CD4-positive, alpha-beta T cell (primary cell): ENCODE measurements at regions not wholly inside any gene's neighbourhood (a gene's known extent, or its start where the extent isn't known, plus 50 kb on each side); places are given as distances from the start of the nearest gene placed in this dataset.

Experiments
- ATAC-seq: fragments of 200-7000 bp; cut with Tn5 transposase; one replicate; pipeline ENCODE4 v1.10.0; 2022; ENCODE audit warnings: mild to moderate bottlenecking; ENCODE audit not compliant: poor library complexity
- CTCF ChIA-PET: fragments of 350-600 bp; sonication (Branson Sonifier 250); formaldehyde crosslinking; loops from one replicate; lab custom pipeline; 2021; ENCODE audit warnings: antibody characterized with exemption, inconsistent platforms; lab: Charles Lee
- POLR2A ChIA-PET: fragments of 350-600 bp; sonication (Branson Sonifier 250); formaldehyde crosslinking; loops from one replicate; lab custom pipeline; 2021; ENCODE audit warnings: antibody characterized with exemption, inconsistent platforms; lab: Charles Lee
- DNase-seq, 14 experiments: peaks; one replicate each; pipeline ENCODE4 v3.0.0-alpha.2; 2013 to 2020; ENCODE audit warnings: mixed read lengths in 2 of 14
- H3K27ac ChIP-seq, 2 donors: one replicate each; pipeline versions ENCODE4 v1.5.1 to v1.7.0; 2013; ENCODE audit warnings: low read length in 2 of 2, low read depth in 1 of 2, mild to moderate bottlenecking in 1 of 2
- H3K27me3 ChIP-seq, 2 experiments: 1 replicate in 1 of 2; 2 replicates in 1 of 2; pipeline versions ENCODE4 v1.6.1 to v1.7.0; 2013; ENCODE audit warnings: low read length in 2 of 2, control low read depth in 1 of 2, mild to moderate bottlenecking in 1 of 2, moderate library complexity in 1 of 2; ENCODE audit not compliant: insufficient read depth in 2 of 2, control insufficient read depth in 1 of 2
- H3K36me3 ChIP-seq: one replicate; pipeline ENCODE4 v1.6.1; 2013; ENCODE audit warnings: low read length, control low read depth; ENCODE audit not compliant: insufficient read depth
- H3K4me1 ChIP-seq: one replicate; pipeline ENCODE4 v1.6.1; 2013; ENCODE audit warnings: low read length, control low read depth; ENCODE audit not compliant: insufficient read depth
- H3K4me3 ChIP-seq: one replicate; pipeline ENCODE4 v1.5.1; 2013; ENCODE audit warnings: mild to moderate bottlenecking, low read length, moderate library complexity
- H3K9me3 ChIP-seq, 2 experiments: 1 replicate in 1 of 2; 2 replicates in 1 of 2; pipeline versions ENCODE4 v1.6.1 to v1.7.0; 2013; ENCODE audit warnings: low read length in 2 of 2, mild to moderate bottlenecking in 2 of 2, control low read depth in 1 of 2, moderate library complexity in 1 of 2; ENCODE audit not compliant: control insufficient read depth in 1 of 2, insufficient read depth in 1 of 2
- H3K27ac Mint-ChIP-seq: one replicate; pipeline ENCODE4 v1.8.0; 2020; ENCODE audit warnings: mixed read lengths
- H3K27me3 Mint-ChIP-seq: one replicate; pipeline ENCODE4 v1.8.0; 2021; ENCODE audit warnings: mixed read lengths
- H3K36me3 Mint-ChIP-seq: one replicate; pipeline ENCODE4 v1.8.0; 2021; ENCODE audit warnings: low read depth, mixed read lengths
- H3K4me1 Mint-ChIP-seq: one replicate; pipeline ENCODE4 v1.8.0; 2021; ENCODE audit warnings: low read depth, mixed read lengths
- H3K4me3 Mint-ChIP-seq: one replicate; pipeline ENCODE4 v1.8.0; 2020; ENCODE audit warnings: mild to moderate bottlenecking, mixed read lengths
- H3K9me3 Mint-ChIP-seq: one replicate; pipeline ENCODE4 v1.8.0; 2020; ENCODE audit warnings: mixed read lengths
- CTCF ChIP-seq: fragments of 200-600 bp; IDR thresholded peaks from one replicate; pipeline ENCODE4 v1.8.0; 2022; ENCODE audit warnings: antibody characterized with exemption, mild to moderate bottlenecking
- intact Hi-C, 2 experiments: fragments of 100-400 bp; cut with DNase I in 1 of 2; cut with micrococcal nuclease in 1 of 2; formaldehyde crosslinking; loops; one replicate each; pipeline versions ENCODE4 v1.15.1 to v1.9.0; 2023 to 2025; cut with DNase I, micrococcal nuclease

DNA sequence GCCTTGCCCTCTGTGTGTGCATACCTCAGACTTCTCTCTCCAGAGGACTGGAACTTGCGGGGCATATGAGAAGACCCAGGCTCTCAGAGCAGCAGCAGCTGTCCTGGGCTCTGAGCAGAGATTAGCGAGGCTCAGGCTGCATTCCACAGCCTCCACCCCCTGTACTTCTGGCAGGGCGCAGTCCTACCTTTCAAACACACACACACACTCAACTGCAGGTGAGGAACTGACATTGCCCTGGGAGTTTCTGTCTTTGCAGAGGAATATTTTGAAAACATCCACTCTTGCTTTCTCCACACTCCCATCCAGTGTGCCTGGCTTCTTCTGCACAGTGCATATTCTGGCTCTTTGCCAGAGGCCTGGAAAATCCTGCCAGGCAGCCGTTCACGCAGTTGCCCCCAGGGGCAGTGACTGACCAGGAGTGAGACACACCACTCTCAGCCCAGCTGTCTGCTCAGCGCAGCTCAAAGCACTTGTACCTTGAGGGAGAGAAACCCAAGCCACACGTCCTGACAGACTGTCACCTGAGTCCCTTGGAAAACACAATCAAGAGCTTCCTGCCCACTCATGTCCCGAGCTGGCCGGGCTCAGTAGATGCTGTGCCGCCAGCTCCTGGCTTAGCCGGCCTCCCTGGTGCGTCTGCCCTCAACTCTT lies 460.8 kb downstream of the RNF144A start:
- Mint-ChIP-seq H3K36me3 (no peaks in the 10 kb centered on the region), H3K27me3 (no peaks in the 10 kb centered on the region), H3K27ac (no peak overlapping the region), H3K9me3 (peaks cover 2% of the 10 kb centered on the region), H3K4me1 (no peaks in the 10 kb centered on the region), H3K4me3 (no peak overlapping the region)
- Histone ChIP-seq H3K4me1 (no peaks in the 10 kb centered on the region), H3K27ac (no peak overlapping the region), H3K36me3 (no peaks in the 10 kb centered on the region), H3K27me3 (peaks cover 0 to 4% of the 10 kb centered on the region in 2 experiments), H3K4me3 (no peak overlapping the region), H3K9me3 (no peaks in the 10 kb centered on the region)
- DNase-seq (no peak), ATAC-seq (no peak)
- intact Hi-C loops: no loop called here
- no peak for TF ChIP-seq CTCF
- ChIA-PET POLR2A (no interaction called here), CTCF (no interaction called here)

DNA sequence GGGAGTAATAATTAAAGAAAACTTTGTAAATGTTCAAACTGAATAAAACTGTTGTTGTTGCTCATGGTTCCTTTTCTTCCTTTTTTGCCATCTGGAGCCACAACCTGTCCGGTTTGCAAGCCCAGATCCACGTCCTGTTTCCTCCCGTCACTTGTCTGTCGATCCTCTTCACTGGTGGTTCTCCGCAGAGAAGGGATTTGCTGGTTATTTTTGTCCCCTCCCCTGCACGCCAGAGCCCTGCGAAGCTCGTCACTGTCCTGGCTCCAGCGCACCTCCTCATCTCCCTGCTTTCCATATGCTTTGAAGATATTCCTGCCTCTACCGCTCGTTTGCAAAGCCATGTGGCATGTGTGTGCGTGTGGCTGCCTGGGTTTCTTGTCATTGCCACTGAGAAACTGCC lies 461.4 kb downstream of the RNF144A start:
- DNase-seq (no peak), ATAC-seq (no peak)
- no peaks in the 10 kb centered on the region for H3K4me1 Mint-ChIP-seq
- no peak overlapping the region for H3K4me3 Mint-ChIP-seq
- no peaks in the 10 kb centered on the region for H3K36me3 ChIP-seq
- peaks cover 0 to 4% of the 10 kb centered on the region in 2 experiments for H3K27me3 ChIP-seq
- ChIA-PET CTCF (no interaction called here), POLR2A (no interaction called here)
- no peak overlapping the region for H3K27ac Mint-ChIP-seq
- H3K4me1 ChIP-seq: no peaks in the 10 kb centered on the region
- no peaks in the 10 kb centered on the region for H3K36me3 Mint-ChIP-seq
- TF ChIP-seq CTCF: no peak
- H3K27me3 Mint-ChIP-seq: no peaks in the 10 kb centered on the region
- H3K9me3 ChIP-seq: no peaks in the 10 kb centered on the region
- intact Hi-C loops: no loop called here
- peaks cover 2% of the 10 kb centered on the region for H3K9me3 Mint-ChIP-seq
- H3K4me3 ChIP-seq: no peak overlapping the region
- no peak overlapping the region for H3K27ac ChIP-seq

DNA sequence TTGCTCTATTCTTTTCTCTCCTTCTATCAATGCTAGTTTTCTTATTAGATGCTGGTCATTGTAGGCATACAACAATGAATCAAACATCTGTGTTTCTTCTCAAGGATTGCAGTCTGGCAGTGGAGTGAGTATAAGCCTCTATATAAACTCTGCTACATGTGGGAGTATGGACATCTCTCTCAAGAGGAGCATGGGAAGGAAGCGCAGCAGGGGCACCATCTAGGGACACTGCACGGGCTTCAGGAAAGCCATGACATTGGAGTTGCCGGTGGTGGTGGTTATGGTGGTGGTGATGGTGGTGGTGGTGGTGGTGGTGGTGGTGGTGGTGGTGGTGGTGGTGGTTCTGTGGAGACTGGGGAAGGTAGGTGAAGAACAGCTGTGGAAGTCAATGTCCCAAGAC lies 462.6 kb downstream of the RNF144A start:
- Histone ChIP-seq H3K27ac (no peak overlapping the region), H3K4me1 (no peaks in the 10 kb centered on the region), H3K4me3 (no peak overlapping the region), H3K36me3 (no peaks in the 10 kb centered on the region), H3K9me3 (no peaks in the 10 kb centered on the region), H3K27me3 (peaks cover 0 to 4% of the 10 kb centered on the region in 2 experiments)
- Mint-ChIP-seq H3K27ac (no peak overlapping the region), H3K9me3 (peaks cover 2% of the 10 kb centered on the region), H3K27me3 (no peaks in the 10 kb centered on the region), H3K4me1 (no peaks in the 10 kb centered on the region), H3K4me3 (no peak overlapping the region), H3K36me3 (no peaks in the 10 kb centered on the region)
- intact Hi-C loops: no loop called here
- ATAC-seq: no peak
- ChIA-PET POLR2A (no interaction called here), CTCF (no interaction called here)
- no peak for DNase-seq
- TF ChIP-seq CTCF: no peak
